Mucosa of descending colon (tissue), 3 donors: ENCODE measurements at regions not wholly inside any gene's neighbourhood (a gene's known extent, or its start where the extent isn't known, plus 50 kb on each side); places are given as distances from the start of the nearest gene placed in this dataset.

ENCODE experiments used
- ATAC-seq: fragments of 200-7000 bp; cut with Tn5 transposase; one replicate; pipeline ENCODE4 v1.9.1; 2020; ENCODE audit warnings: mild to moderate bottlenecking, moderate library complexity
- DNase-seq, 3 donors: peaks; one replicate each; pipeline ENCODE4 v3.0.0-alpha.2; 2020
- H3K36me3 ChIP-seq: fragments of 200-600 bp; one replicate; pipeline ENCODE4 v1.8.0; 2021; ENCODE audit warnings: low read depth, mild to moderate bottlenecking
- H3K4me1 ChIP-seq: fragments of 200-600 bp; one replicate; pipeline ENCODE4 v1.8.0; 2021; ENCODE audit warnings: low read depth, mild to moderate bottlenecking
- H3K4me3 ChIP-seq: fragments of 200-600 bp; one replicate; pipeline ENCODE4 v1.8.0; 2021; ENCODE audit warnings: mild to moderate bottlenecking
- H3K9me3 ChIP-seq: fragments of 200-600 bp; one replicate; pipeline ENCODE4 v1.8.0; 2021; ENCODE audit warnings: mild to moderate bottlenecking
- intact Hi-C, 2 donors: fragments of 100-400 bp; cut with DNase I in 1 of 2; cut with micrococcal nuclease in 1 of 2; formaldehyde crosslinking; loops; one replicate each; pipeline versions ENCODE4 v1.11.0 to v1.11.1; 2022; cut with DNase I, micrococcal nuclease
- TF ChIP-seq, protein P1 (sequence below): fragments of 200-600 bp; IDR thresholded peaks from one replicate; pipeline ENCODE4 v1.8.0; 2022; ENCODE audit warnings: antibody characterized with exemption, mild to moderate bottlenecking
- donor health status: DM: no; HTN: no; CAD: no; lungs with moderate emphysema.
- donor health status: DM: no; HTN: no; CAD: no.
- donor health status: DM: no; HTN: yes; CAD: no.

DNA sequence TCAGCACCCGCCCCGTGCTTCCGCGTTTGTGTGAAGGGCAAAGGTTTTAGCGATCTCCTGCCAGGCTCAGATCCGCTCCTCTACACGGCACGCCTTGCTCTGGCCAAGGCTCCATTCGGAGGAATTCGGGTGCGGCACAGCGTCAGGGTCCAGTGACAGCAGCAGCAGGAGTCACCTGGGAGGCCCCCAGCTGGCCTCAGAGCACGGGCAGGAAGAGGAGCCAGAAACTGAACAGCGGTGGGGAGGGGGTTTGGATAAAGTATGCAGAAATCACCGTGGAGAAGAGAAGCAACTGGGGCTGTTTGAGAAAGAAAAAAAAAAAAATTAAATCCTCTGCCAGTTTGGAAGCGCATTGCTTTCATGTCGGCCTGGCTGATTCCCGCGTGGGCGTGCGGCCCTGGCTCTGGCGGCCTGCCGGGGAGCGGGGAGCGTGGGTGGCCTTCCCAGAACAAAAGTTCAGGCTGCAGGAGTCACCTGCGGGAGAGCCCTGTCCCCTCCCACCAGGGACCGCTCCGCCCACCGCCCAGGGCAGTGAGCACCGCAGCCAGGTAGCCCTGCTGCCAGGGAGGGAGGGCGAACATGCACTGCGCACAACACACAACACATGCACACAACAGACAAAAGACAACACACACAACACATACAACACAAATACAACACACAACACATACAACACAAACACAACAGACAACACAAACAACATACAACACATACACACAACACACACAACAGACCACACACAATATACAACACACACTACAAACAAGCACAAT is 107.6 kb downstream of the ETS2 start:
- no peak overlapping the region for H3K4me3 ChIP-seq
- DNase-seq (peak; percentile 92 to 94 (median 93)), ATAC-seq (peak; percentile 79)
- intact Hi-C loops = loop anchor here in 1 of 2 donors (10.0 kb wide), 1 partner anchor 79 kb away; no protein-coding TSS in a partner anchor
- peaks cover 56% of the 10 kb centered on the region for H3K4me1 ChIP-seq
- no peaks in the 10 kb centered on the region for H3K36me3 ChIP-seq
- TF ChIP-seq, protein P1, sequence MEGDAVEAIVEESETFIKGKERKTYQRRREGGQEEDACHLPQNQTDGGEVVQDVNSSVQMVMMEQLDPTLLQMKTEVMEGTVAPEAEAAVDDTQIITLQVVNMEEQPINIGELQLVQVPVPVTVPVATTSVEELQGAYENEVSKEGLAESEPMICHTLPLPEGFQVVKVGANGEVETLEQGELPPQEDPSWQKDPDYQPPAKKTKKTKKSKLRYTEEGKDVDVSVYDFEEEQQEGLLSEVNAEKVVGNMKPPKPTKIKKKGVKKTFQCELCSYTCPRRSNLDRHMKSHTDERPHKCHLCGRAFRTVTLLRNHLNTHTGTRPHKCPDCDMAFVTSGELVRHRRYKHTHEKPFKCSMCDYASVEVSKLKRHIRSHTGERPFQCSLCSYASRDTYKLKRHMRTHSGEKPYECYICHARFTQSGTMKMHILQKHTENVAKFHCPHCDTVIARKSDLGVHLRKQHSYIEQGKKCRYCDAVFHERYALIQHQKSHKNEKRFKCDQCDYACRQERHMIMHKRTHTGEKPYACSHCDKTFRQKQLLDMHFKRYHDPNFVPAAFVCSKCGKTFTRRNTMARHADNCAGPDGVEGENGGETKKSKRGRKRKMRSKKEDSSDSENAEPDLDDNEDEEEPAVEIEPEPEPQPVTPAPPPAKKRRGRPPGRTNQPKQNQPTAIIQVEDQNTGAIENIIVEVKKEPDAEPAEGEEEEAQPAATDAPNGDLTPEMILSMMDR = no peak
- H3K9me3 ChIP-seq = no peaks in the 10 kb centered on the region

DNA sequence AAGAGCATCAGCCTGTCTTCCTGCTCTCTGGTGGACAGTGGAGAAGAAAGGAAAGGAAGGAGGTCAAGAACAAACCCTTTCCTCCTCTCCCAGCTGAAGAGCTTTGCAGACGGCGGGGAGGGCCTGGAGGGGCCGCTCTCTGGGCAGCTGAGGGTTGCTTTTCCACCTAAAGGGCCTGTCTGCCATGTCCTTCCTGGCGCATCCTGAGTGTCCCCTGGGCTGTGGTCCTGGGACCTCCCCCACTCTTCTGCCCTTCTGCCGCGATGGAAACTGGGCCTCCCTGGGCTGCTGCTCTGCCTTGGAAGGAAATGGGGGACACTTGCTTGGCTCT is 107.0 kb downstream of the ETS2 start:
- Histone ChIP-seq H3K4me3 (no peak overlapping the region), H3K9me3 (no peaks in the 10 kb centered on the region), H3K4me1 (peaks cover 58% of the 10 kb centered on the region), H3K36me3 (no peaks in the 10 kb centered on the region)
- no peak for ATAC-seq
- DNase-seq = no peak
- TF ChIP-seq, protein P1 = no peak
- intact Hi-C loops = loop anchor here in 1 of 2 donors (10.0 kb wide), 1 partner anchor 78 kb away; no protein-coding TSS in a partner anchor

GRCh38 chr21:38912102-38912629 is 106.4 kb downstream of the ETS2 start:
- no peak for DNase-seq
- TF ChIP-seq, protein P1 = no peak
- peaks cover 59% of the 10 kb centered on the region for H3K4me1 ChIP-seq
- H3K36me3 ChIP-seq = no peaks in the 10 kb centered on the region
- H3K4me3 ChIP-seq = no peak overlapping the region
- no peaks in the 10 kb centered on the region for H3K9me3 ChIP-seq
- ATAC-seq = no peak
- intact Hi-C loops = loop anchor here in 1 of 2 donors (10.0 kb wide), 1 partner anchor 77 kb away; no protein-coding TSS in a partner anchor

- no peaks in the 10 kb centered on the region for H3K9me3 ChIP-seq
- H3K4me1 ChIP-seq = peaks cover 61% of the 10 kb centered on the region
- H3K36me3 ChIP-seq = no peaks in the 10 kb centered on the region
- DNase-seq = no peak
- TF ChIP-seq, protein P1 = no peak
- intact Hi-C loops = loop anchor here in 1 of 2 donors (10.0 kb wide), 1 partner anchor 77 kb away; no protein-coding TSS in a partner anchor
- peak; percentile 15 for ATAC-seq
- H3K4me3 ChIP-seq = no peak overlapping the region
Measured at GRCh38 chr21:38911484-38912101, 105.9 kb downstream of the ETS2 start.

DNA sequence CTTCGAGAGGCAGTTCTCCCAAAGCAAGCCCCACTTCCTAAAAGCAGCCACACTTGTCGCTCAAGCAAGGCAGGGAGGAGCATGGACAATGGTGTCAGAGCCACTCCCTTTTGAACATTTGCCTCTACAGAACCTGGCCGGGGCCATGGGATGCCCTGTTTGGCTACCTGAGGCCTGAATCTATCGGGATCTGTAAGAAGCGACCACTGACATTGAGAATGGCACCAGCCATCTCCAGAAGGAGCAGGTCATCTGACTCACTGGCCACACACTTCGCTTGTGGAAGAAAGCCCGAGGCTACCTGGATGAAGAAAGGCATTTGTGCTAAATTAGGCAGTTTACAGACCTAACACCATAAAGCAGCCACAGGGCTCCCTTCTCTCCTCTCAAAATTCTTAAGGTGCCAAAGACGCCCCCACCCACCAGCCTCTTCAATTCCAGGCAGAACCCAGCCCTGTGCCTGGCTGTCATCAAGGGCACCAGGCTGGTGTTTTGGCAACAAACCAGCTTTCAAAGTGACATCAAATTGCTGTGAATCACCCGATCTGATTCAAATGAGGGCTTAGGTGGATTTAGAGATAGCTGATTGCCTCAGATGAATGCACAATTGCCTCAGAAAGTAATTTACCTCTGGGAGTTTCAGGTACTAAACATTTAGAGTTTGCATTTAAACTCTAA is 104.8 kb downstream of the ETS2 start:
- peak; percentile 23 for ATAC-seq
- Histone ChIP-seq H3K4me1 (peaks cover 62% of the 10 kb centered on the region), H3K36me3 (no peaks in the 10 kb centered on the region), H3K4me3 (no peak overlapping the region), H3K9me3 (no peaks in the 10 kb centered on the region)
- intact Hi-C loops = loop anchor here in 1 of 2 donors (10.0 kb wide), 1 partner anchor 76 kb away; no protein-coding TSS in a partner anchor
- TF ChIP-seq, protein P1 = no peak
- peak in 2 of 3 donors; percentile 57 to 62 for DNase-seq
